H9 (cell line): ENCODE measurements at regions not wholly inside any gene's neighbourhood (a gene's known extent, or its start where the extent isn't known, plus 50 kb on each side); places are given as distances from the start of the nearest gene placed in this dataset.

Source experiments
- DNase-seq: peaks from one replicate; pipeline ENCODE4 v3.0.0-alpha.2; 2017
- H2AFZ ChIP-seq: one replicate; pipeline ENCODE4 v1.6.1; 2013; ENCODE audit warnings: mild to moderate bottlenecking, low read length, control low read depth, moderate library complexity
- H2AK5ac ChIP-seq: 2 replicates; pipeline ENCODE4 v1.6.1; 2013; ENCODE audit warnings: low read length, control low read depth, mixed read lengths; ENCODE audit not compliant: insufficient read length
- H2BK120ac ChIP-seq: one replicate; pipeline ENCODE4 v1.6.1; 2013; ENCODE audit warnings: low read depth, mild to moderate bottlenecking, low read length, control low read depth, inconsistent platforms; ENCODE audit not compliant: poor library complexity, severe bottlenecking
- H2BK12ac ChIP-seq: 2 replicates; pipeline ENCODE4 v1.6.1; 2013; ENCODE audit warnings: low read length, control low read depth, mixed read lengths, low read depth; ENCODE audit not compliant: insufficient read length
- H2BK15ac ChIP-seq: 2 replicates; pipeline ENCODE4 v1.6.1; 2013; ENCODE audit warnings: low read depth, low read length, control low read depth
- H2BK20ac ChIP-seq: one replicate; pipeline ENCODE4 v1.6.1; 2013; ENCODE audit warnings: low read depth, mild to moderate bottlenecking, low read length, control low read depth, inconsistent platforms; ENCODE audit not compliant: poor library complexity, severe bottlenecking
- H2BK5ac ChIP-seq: 2 replicates; pipeline ENCODE4 v1.6.1; 2013; ENCODE audit warnings: low read length, control low read depth, mixed read lengths; ENCODE audit not compliant: insufficient read length
- H3K14ac ChIP-seq: 2 replicates; pipeline ENCODE4 v1.6.1; 2013; ENCODE audit warnings: low read length, control low read depth; ENCODE audit not compliant: insufficient read depth
- H3K18ac ChIP-seq: 2 replicates; pipeline ENCODE4 v1.6.1; 2013; ENCODE audit warnings: low read depth, mild to moderate bottlenecking, mixed read lengths, low read length, control low read depth; ENCODE audit not compliant: insufficient read length
- H3K23ac ChIP-seq: 2 replicates; pipeline ENCODE4 v1.6.1; 2013; ENCODE audit warnings: low read length, control low read depth, mixed read lengths, low read depth; ENCODE audit not compliant: insufficient read length
- H3K23me2 ChIP-seq: 2 replicates; pipeline ENCODE4 v1.6.1; 2013; ENCODE audit warnings: low read depth, mild to moderate bottlenecking, mixed read lengths, low read length, control low read depth; ENCODE audit not compliant: insufficient read length, poor library complexity, severe bottlenecking
- H3K27ac ChIP-seq: 2 replicates; pipeline ENCODE4 v1.5.1; 2013; ENCODE audit warnings: low read length, control low read depth, mixed read lengths, low read depth; ENCODE audit not compliant: insufficient read length
- H3K27me3 ChIP-seq: 2 replicates; pipeline ENCODE4 v1.6.1; 2013; ENCODE audit warnings: low read length, control low read depth, inconsistent platforms; ENCODE audit not compliant: insufficient read depth
- H3K4ac ChIP-seq: 2 replicates; pipeline ENCODE4 v1.6.1; 2013; ENCODE audit warnings: low read depth, mild to moderate bottlenecking, control low read depth, inconsistent platforms, low read length, moderate library complexity
- H3K4me1 ChIP-seq: 2 replicates; pipeline ENCODE4 v1.6.1; 2013; ENCODE audit warnings: low read length, control low read depth, inconsistent platforms; ENCODE audit not compliant: insufficient read depth
- H3K4me2 ChIP-seq: 2 replicates; pipeline ENCODE4 v1.6.1; 2013; ENCODE audit warnings: low read length, control low read depth, mixed read lengths; ENCODE audit not compliant: insufficient read length, insufficient read depth
- H3K56ac ChIP-seq: 2 replicates; pipeline ENCODE4 v1.6.1; 2013; ENCODE audit warnings: low read depth, mild to moderate bottlenecking, mixed read lengths, low read length, control low read depth; ENCODE audit not compliant: insufficient read length
- H3K79me1 ChIP-seq: 2 replicates; pipeline ENCODE4 v1.6.1; 2013; ENCODE audit warnings: low read depth, mild to moderate bottlenecking, moderate library complexity, low read length, control low read depth, inconsistent platforms; ENCODE audit not compliant: insufficient read depth, poor library complexity, severe bottlenecking
- H3K79me2 ChIP-seq: 2 replicates; pipeline ENCODE4 v1.6.1; 2013; ENCODE audit warnings: low read length, control low read depth, inconsistent platforms; ENCODE audit not compliant: insufficient read depth
- H3K9ac ChIP-seq: 2 replicates; pipeline ENCODE4 v1.6.1; 2013; ENCODE audit warnings: low read length, control low read depth, mixed read lengths; ENCODE audit not compliant: insufficient read length; ENCODE audit errors: extremely low read depth
- H3K9me3 ChIP-seq: one replicate; pipeline ENCODE4 v1.6.1; 2013; ENCODE audit warnings: low read depth, low read length, inconsistent platforms; ENCODE audit not compliant: control insufficient read depth
- H3T11ph ChIP-seq: one replicate; pipeline ENCODE4 v1.6.1; 2013; ENCODE audit warnings: mild to moderate bottlenecking, low read length, control low read depth, inconsistent platforms
- H4K20me1 ChIP-seq: one replicate; pipeline ENCODE4 v1.6.1; 2013; ENCODE audit not compliant: control insufficient read depth, insufficient read length, insufficient read depth
- H4K5ac ChIP-seq: 2 replicates; pipeline ENCODE4 v1.6.1; 2013; ENCODE audit warnings: low read depth, mild to moderate bottlenecking, mixed read lengths, low read length, control low read depth; ENCODE audit not compliant: insufficient read length
- H4K8ac ChIP-seq: replicated peaks from 2 replicates; pipeline ENCODE4 v1.6.1; 2013; ENCODE audit warnings: low read length, control low read depth, mixed read lengths, low read depth; ENCODE audit not compliant: insufficient read length
- H4K91ac ChIP-seq: 2 replicates; pipeline ENCODE4 v1.6.1; 2013; ENCODE audit warnings: low read depth, mild to moderate bottlenecking, moderate library complexity, mixed read lengths, low read length, control low read depth; ENCODE audit not compliant: insufficient read length
- H3K27ac Mint-ChIP-seq, 3 experiments: 2 replicates in 2 of 3; 3 replicates in 1 of 3; pipeline ENCODE4 v1.8.0; 2020 to 2021; ENCODE audit warnings: mixed read lengths in 3 of 3, mild to moderate bottlenecking in 1 of 3, moderate library complexity in 1 of 3
- H3K27me3 Mint-ChIP-seq: 2 replicates; pipeline ENCODE4 v1.8.0; 2021; ENCODE audit warnings: low read depth, mild to moderate bottlenecking, moderate library complexity, mixed read lengths
- H3K36me3 Mint-ChIP-seq, 3 experiments: 2 replicates in 2 of 3; 3 replicates in 1 of 3; pipeline ENCODE4 v1.8.0; 2020 to 2021; ENCODE audit warnings: low read depth in 3 of 3, mixed read lengths in 3 of 3; ENCODE audit not compliant: insufficient read depth in 1 of 3
- H3K4me1 Mint-ChIP-seq, 2 experiments: 2 replicates each; pipeline ENCODE4 v1.8.0; 2020; ENCODE audit warnings: mixed read lengths in 2 of 2
- H3K4me3 Mint-ChIP-seq, 2 experiments: 2 replicates in 1 of 2; 3 replicates in 1 of 2; pipeline ENCODE4 v1.8.0; 2020 to 2021; ENCODE audit warnings: mild to moderate bottlenecking in 2 of 2, mixed read lengths in 2 of 2, moderate library complexity in 1 of 2
- H3K9me3 Mint-ChIP-seq, 2 experiments: 2 replicates in 1 of 2; 3 replicates in 1 of 2; pipeline ENCODE4 v1.8.0; 2020; ENCODE audit warnings: mild to moderate bottlenecking in 2 of 2, mixed read lengths in 2 of 2, moderate library complexity in 1 of 2
- WGBS: extraction: QIAGEN DNeasy Blood & Tissue Kit; methylation state at CpG from one replicate; pipeline ENCODE4 v1.1.7; 2013; ENCODE audit warnings: missing lambda C conversion rate, low lambda C conversion rate, mixed read lengths; ENCODE audit not compliant: insufficient read length; ENCODE audit errors: extremely low coverage; 5-methylcytosine and 5-hydroxymethylcytosine counted together
- TF ChIP-seq, protein P1 (sequence below): fragments of 200-600 bp; sonication (generic); conservative IDR thresholded peaks from 3 replicates; pipeline ENCODE4 v1.8.0; 2021; ENCODE audit warnings: antibody characterized with exemption, mild to moderate bottlenecking

DNA sequence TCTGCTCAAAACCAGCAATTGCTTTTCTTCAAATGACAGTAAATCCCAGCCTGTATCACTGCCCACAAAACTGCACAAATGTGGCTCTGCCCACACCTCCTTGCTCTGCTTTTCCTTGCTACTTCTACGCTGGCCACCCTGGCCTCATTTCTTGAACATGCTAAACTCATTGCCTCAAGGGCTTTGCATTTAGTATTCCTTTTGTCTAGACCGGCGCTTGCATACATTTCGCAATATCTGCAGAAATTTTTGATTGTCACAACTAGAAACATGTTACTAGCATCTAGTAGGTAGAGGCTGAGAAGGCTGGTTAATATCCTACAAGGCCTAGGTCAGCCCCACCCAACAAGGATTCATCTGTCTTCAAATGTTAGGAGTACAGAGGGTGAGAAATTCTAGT is 2357.8 kb downstream of the MAT2B start:
- no peak overlapping the region for H3K4ac ChIP-seq
- H3K23me2 ChIP-seq = no peaks in the 10 kb centered on the region
- no peaks in the 10 kb centered on the region for H3K4me1 ChIP-seq
- H4K20me1 ChIP-seq = no peaks in the 10 kb centered on the region
- H3K9me3 ChIP-seq = no peaks in the 10 kb centered on the region
- no CpG with 5 or more reads among the region's 4 CpGs for WGBS
- no peaks in the 10 kb centered on the region for H3K36me3 Mint-ChIP-seq
- no peaks in the 10 kb centered on the region; a peak in 1 of 5 replicates for H3K9me3 Mint-ChIP-seq
- no peak overlapping the region for H2BK120ac ChIP-seq
- H3K56ac ChIP-seq = no peak overlapping the region
- H3K4me2 ChIP-seq = no peak overlapping the region
- H2BK20ac ChIP-seq = no peak overlapping the region
- 0 out of 7 replicates have a peak overlapping the region, but pooled peaks of 1 of the 3 experiments have one; percentile 78 for H3K27ac Mint-ChIP-seq
- no peak overlapping the region for H2AK5ac ChIP-seq
- TF ChIP-seq, protein P1, sequence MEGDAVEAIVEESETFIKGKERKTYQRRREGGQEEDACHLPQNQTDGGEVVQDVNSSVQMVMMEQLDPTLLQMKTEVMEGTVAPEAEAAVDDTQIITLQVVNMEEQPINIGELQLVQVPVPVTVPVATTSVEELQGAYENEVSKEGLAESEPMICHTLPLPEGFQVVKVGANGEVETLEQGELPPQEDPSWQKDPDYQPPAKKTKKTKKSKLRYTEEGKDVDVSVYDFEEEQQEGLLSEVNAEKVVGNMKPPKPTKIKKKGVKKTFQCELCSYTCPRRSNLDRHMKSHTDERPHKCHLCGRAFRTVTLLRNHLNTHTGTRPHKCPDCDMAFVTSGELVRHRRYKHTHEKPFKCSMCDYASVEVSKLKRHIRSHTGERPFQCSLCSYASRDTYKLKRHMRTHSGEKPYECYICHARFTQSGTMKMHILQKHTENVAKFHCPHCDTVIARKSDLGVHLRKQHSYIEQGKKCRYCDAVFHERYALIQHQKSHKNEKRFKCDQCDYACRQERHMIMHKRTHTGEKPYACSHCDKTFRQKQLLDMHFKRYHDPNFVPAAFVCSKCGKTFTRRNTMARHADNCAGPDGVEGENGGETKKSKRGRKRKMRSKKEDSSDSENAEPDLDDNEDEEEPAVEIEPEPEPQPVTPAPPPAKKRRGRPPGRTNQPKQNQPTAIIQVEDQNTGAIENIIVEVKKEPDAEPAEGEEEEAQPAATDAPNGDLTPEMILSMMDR = no peak
- no peaks in the 10 kb centered on the region for H3K79me1 ChIP-seq
- H3K14ac ChIP-seq = no peak overlapping the region
- DNase-seq = no peak
- no peak overlapping the region for H3K18ac ChIP-seq
- no peaks in the 10 kb centered on the region for H3K27me3 ChIP-seq
- no peak overlapping the region for H2BK12ac ChIP-seq
- no peak overlapping the region for H3K27ac ChIP-seq
- H4K91ac ChIP-seq = no peak overlapping the region
- no peak overlapping the region for H2BK15ac ChIP-seq
- H2AFZ ChIP-seq = no peak overlapping the region
- H2BK5ac ChIP-seq = no peak overlapping the region
- H3K9ac ChIP-seq = no peak overlapping the region
- no peaks in the 10 kb centered on the region for H3K79me2 ChIP-seq
- H3K4me3 Mint-ChIP-seq = no peak overlapping the region
- H3K4me1 Mint-ChIP-seq = no peaks in the 10 kb centered on the region
- H4K8ac ChIP-seq = no peak overlapping the region
- H3K27me3 Mint-ChIP-seq = no peaks in the 10 kb centered on the region
- no peak overlapping the region for H3K23ac ChIP-seq
- H3T11ph ChIP-seq = no peak overlapping the region
- no peak overlapping the region for H4K5ac ChIP-seq
